Fibroblast of lung (primary cell): ENCODE measurements at regions not wholly inside any gene's neighbourhood (a gene's known extent, or its start where the extent isn't known, plus 50 kb on each side); places are given as distances from the start of the nearest gene placed in this dataset.

ENCODE experiments used
- DNase-seq, 2 donors: peaks; one replicate each; pipeline versions ENCODE4 v3.0.0 to v3.0.0-alpha.2; 2010; ENCODE audit warnings: low read depth in 2 of 2
- H2AFZ ChIP-seq: 2 replicates; pipeline ENCODE4 v1.5.1; 2012; ENCODE audit warnings: low read length, control low read depth, inconsistent platforms
- H3K27ac ChIP-seq: 2 replicates; pipeline ENCODE4 v1.5.1; 2011; ENCODE audit warnings: low read length, control low read depth; ENCODE audit not compliant: insufficient read depth
- H3K27me3 ChIP-seq: 2 replicates; pipeline ENCODE4 v1.5.1; 2011; ENCODE audit warnings: mild to moderate bottlenecking, low read length; ENCODE audit not compliant: control insufficient read depth, insufficient read depth
- H3K36me3 ChIP-seq: 2 replicates; pipeline ENCODE4 v1.5.1; 2011; ENCODE audit warnings: low read length; ENCODE audit not compliant: control insufficient read depth, insufficient read depth
- H3K4me1 ChIP-seq: 2 replicates; pipeline ENCODE4 v1.5.1; 2011; ENCODE audit warnings: low read length; ENCODE audit not compliant: control insufficient read depth, insufficient read depth; ENCODE audit errors: extremely low read depth
- H3K4me2 ChIP-seq: 2 replicates; pipeline ENCODE4 v1.5.1; 2011; ENCODE audit warnings: low read length, control low read depth; ENCODE audit not compliant: insufficient read depth; ENCODE audit errors: extremely low read depth
- H3K4me3 ChIP-seq, 4 experiments: fragments of 200-600 bp in 1 of 4; sonication (generic) in 1 of 4; replicated peaks in 1 of 4; 2 replicates each; pipeline ENCODE4 v1.5.1; 2011 to 2016; ENCODE audit warnings: low read length in 4 of 4, low read depth in 3 of 4, mild to moderate bottlenecking in 3 of 4, control low read depth in 2 of 4, inconsistent platforms in 1 of 4, mixed read lengths in 1 of 4; ENCODE audit not compliant: insufficient read depth in 1 of 4; ENCODE audit errors: control extremely low read depth in 1 of 4
- H3K79me2 ChIP-seq: 2 replicates; pipeline ENCODE4 v1.5.1; 2012; ENCODE audit warnings: mild to moderate bottlenecking, low read length, inconsistent platforms; ENCODE audit not compliant: control insufficient read depth, insufficient read depth
- H3K9ac ChIP-seq: 2 replicates; pipeline ENCODE4 v1.5.1; 2011; ENCODE audit warnings: mild to moderate bottlenecking, low read length, control low read depth; ENCODE audit not compliant: insufficient read depth
- H3K9me3 ChIP-seq: 2 replicates; pipeline ENCODE4 v1.5.1; 2012; ENCODE audit warnings: low read depth, low read length; ENCODE audit not compliant: control insufficient read depth, insufficient read depth
- H4K20me1 ChIP-seq: 2 replicates; pipeline ENCODE4 v1.5.1; 2011; ENCODE audit warnings: low read length; ENCODE audit not compliant: control insufficient read depth, insufficient read depth; ENCODE audit errors: extremely low read depth
- CTCF ChIP-seq, 2 donors: IDR thresholded peaks in 1 of 2; conservative IDR thresholded peaks in 1 of 2; 1 replicate in 1 of 2; 2 replicates in 1 of 2; pipeline ENCODE4 v1.5.1; 2011 to 2012; ENCODE audit warnings: low read length in 2 of 2, control low read depth in 1 of 2, inconsistent platforms in 1 of 2, low read depth in 1 of 2, mild to moderate bottlenecking in 1 of 2
- EZH2 ChIP-seq: IDR thresholded peaks from 2 replicates; pipeline ENCODE4 v1.5.1; 2012; ENCODE audit warnings: low read length, control low read depth, mild to moderate bottlenecking; ENCODE audit errors: missing control alignments

GRCh38 chr9:26061948-26062575 is 383.8 kb upstream of the TUSC1 start:
- Histone ChIP-seq H3K36me3 (no peaks in the 10 kb centered on the region), H3K27me3 (no peaks in the 10 kb centered on the region), H3K27ac (no peak overlapping the region), H3K4me3 (no peak overlapping the region), H2AFZ (no peak overlapping the region), H3K4me2 (no peak overlapping the region), H3K9ac (no peak overlapping the region), H3K4me1 (no peaks in the 10 kb centered on the region), H3K9me3 (no peaks in the 10 kb centered on the region), H4K20me1 (no peaks in the 10 kb centered on the region), H3K79me2 (no peaks in the 10 kb centered on the region)
- peak in 1 of 2 donors; percentile 5 for DNase-seq
- TF ChIP-seq EZH2 (no peak), CTCF (conservative IDR thresholded peaks at IDR 0.05 in 1 of 2, IDR thresholded peaks at IDR 0.05 in 1 of 2; ENCODE audit: low read depth in 1 of 2, low read length in 2 of 2) (no peak)

GRCh38 chr9:26058111-26058895 is 380.1 kb upstream of the TUSC1 start:
- H3K4me2 ChIP-seq: no peak overlapping the region
- no peak overlapping the region for H3K27ac ChIP-seq
- no peaks in the 10 kb centered on the region for H3K79me2 ChIP-seq
- H3K4me1 ChIP-seq: no peaks in the 10 kb centered on the region
- no peaks in the 10 kb centered on the region for H3K36me3 ChIP-seq
- no peaks in the 10 kb centered on the region for H4K20me1 ChIP-seq
- no peak overlapping the region for H3K9ac ChIP-seq
- no peaks in the 10 kb centered on the region for H3K27me3 ChIP-seq
- TF ChIP-seq EZH2 (no peak), CTCF (conservative IDR thresholded peaks at IDR 0.05 in 1 of 2, IDR thresholded peaks at IDR 0.05 in 1 of 2; ENCODE audit: low read depth in 1 of 2, low read length in 2 of 2) (no peak)
- DNase-seq: peak in 1 of 2 donors; percentile 59
- H3K9me3 ChIP-seq: no peaks in the 10 kb centered on the region
- no peak overlapping the region for H3K4me3 ChIP-seq
- no peak overlapping the region for H2AFZ ChIP-seq

GRCh38 chr9:26057050-26057449 is 378.8 kb upstream of the TUSC1 start:
- no peak for TF ChIP-seq EZH2
- TF ChIP-seq CTCF (conservative IDR thresholded peaks at IDR 0.05 in 1 of 2, IDR thresholded peaks at IDR 0.05 in 1 of 2; ENCODE audit: low read depth in 1 of 2, low read length in 2 of 2): no peak
- DNase-seq: no peak
- Histone ChIP-seq H2AFZ (no peak overlapping the region), H3K36me3 (no peaks in the 10 kb centered on the region), H3K4me1 (no peaks in the 10 kb centered on the region), H3K27ac (no peak overlapping the region), H4K20me1 (no peaks in the 10 kb centered on the region), H3K4me3 (no peak overlapping the region), H3K9ac (no peak overlapping the region), H3K27me3 (no peaks in the 10 kb centered on the region), H3K9me3 (no peaks in the 10 kb centered on the region), H3K4me2 (no peak overlapping the region), H3K79me2 (no peaks in the 10 kb centered on the region)
